ENCODE measurements at regions not wholly inside any gene's neighbourhood (a gene's known extent, or its start where the extent isn't known, plus 50 kb on each side); places are given as distances from the start of the nearest gene placed in this dataset.

DNA sequence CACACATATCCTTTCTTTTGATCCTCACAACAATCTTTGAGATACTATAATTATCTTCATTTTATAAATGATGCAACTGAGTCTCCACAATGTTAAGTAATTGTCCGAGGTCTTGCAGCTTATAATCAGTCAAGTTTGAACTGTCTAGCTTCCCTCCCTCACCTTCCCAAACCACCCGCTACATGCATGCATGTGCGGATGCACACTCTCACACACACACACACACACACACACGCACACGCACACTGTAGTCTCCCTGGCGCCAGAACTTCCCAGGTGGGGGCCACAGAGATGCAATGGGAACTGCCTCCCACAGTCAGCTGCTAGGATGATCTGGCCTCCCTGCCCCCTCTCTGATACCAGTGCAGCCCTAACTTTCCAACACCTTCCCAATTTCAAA, 501.3 kb downstream of the BUD13 start:
- no peak for TF ChIP-seq CTCF (IDR thresholded peaks at IDR 0.05)
- TF ChIP-seq POLR2A (IDR thresholded peaks at IDR 0.05), result no peak
